HepG2 (cell line): ENCODE measurements at regions not wholly inside any gene's neighbourhood (a gene's known extent, or its start where the extent isn't known, plus 50 kb on each side); places are given as distances from the start of the nearest gene placed in this dataset.
"Not testable (repeated sequence)": the region's sequence is repeated elsewhere in the genome, so short reads cannot be mapped to it uniquely, and the experiment has no call there.

ENCODE experiments used
- ATAC-seq: fragments of 200-7000 bp; cut with Tn5 transposase; 3 replicates; pipeline ENCODE4 v1.9.1; 2020; ENCODE audit warnings: mild to moderate bottlenecking, moderate library complexity
- BruUV-seq: library from RNA; stranded (reverse); fragments of 400-500 nt; replicated peaks from 2 replicates; lab custom pipeline; 2021; lab: Mats Ljungman, UMichigan
- CTCF ChIA-PET: fragments of 300-600 bp; formaldehyde crosslinking; extraction: SDS; loops from one replicate; lab custom pipeline; 2021; ENCODE audit warnings: low total read pairs, inconsistent platforms, low intra/inter-chr PET ratio; lab: Yijun Ruan, JAX
- POLR2A ChIA-PET: fragments of 350-600 bp; sonication (Branson Sonifier 250); formaldehyde crosslinking; loops from one replicate; lab custom pipeline; 2020; ENCODE audit warnings: antibody characterized with exemption, inconsistent platforms; lab: Yijun Ruan, JAX
- DNase-seq: peaks from one replicate; pipeline ENCODE4 v3.0.0-alpha.2; 2015; ENCODE audit warnings: low spot score
- FAIRE-seq: peaks from 3 replicates; lab custom pipeline; 2011; peaks lifted over from hg19 to GRCh38; lab: Jason Lieb, UNC
- H2AFZ ChIP-seq: one replicate; pipeline ENCODE4 v1.6.1; 2011; ENCODE audit warnings: low read length, inconsistent platforms
- H3K27ac ChIP-seq: fragments of 300-600 bp; 3 replicates; pipeline ENCODE4 v1.8.0; 2011; ENCODE audit warnings: mixed run types, mild to moderate bottlenecking, mixed read lengths, low read length, inconsistent platforms; ENCODE audit not compliant: insufficient read depth; ENCODE audit errors: extremely low read length
- H3K27me3 ChIP-seq, 2 experiments: fragments of 200-600 bp in 1 of 2; 2 replicates in 1 of 2; 3 replicates in 1 of 2; pipeline versions ENCODE4 v1.6.0 to v1.8.0; 2011; ENCODE audit warnings: low read length in 2 of 2, mild to moderate bottlenecking in 2 of 2, moderate library complexity in 2 of 2, inconsistent platforms in 1 of 2; ENCODE audit not compliant: insufficient read depth in 2 of 2, control insufficient read depth in 1 of 2
- H3K36me3 ChIP-seq, 2 experiments: fragments of 200-600 bp in 1 of 2; replicated peaks in 1 of 2; 2 replicates in 1 of 2; 3 replicates in 1 of 2; pipeline versions ENCODE4 v1.5.1 to v1.8.0; 2011; ENCODE audit warnings: low read length in 2 of 2, inconsistent platforms in 1 of 2; ENCODE audit not compliant: insufficient read depth in 2 of 2, control insufficient read depth in 1 of 2
- H3K4me1 ChIP-seq: 2 replicates; pipeline ENCODE4 v1.5.1; 2012; ENCODE audit warnings: low read length, inconsistent platforms; ENCODE audit not compliant: insufficient read depth
- H3K4me2 ChIP-seq: 2 replicates; pipeline ENCODE4 v1.6.0; 2011; ENCODE audit warnings: low read depth, low read length, inconsistent platforms
- H3K4me3 ChIP-seq, 3 experiments: fragments of 200-600 bp in 1 of 3; sonication (generic), shearing (Covaris generic) in 1 of 3; replicated peaks in 1 of 3; 2 replicates each; pipeline ENCODE4 v1.5.1; 2011 to 2016; ENCODE audit warnings: low read length in 3 of 3, inconsistent platforms in 2 of 3, low read depth in 2 of 3, mild to moderate bottlenecking in 2 of 3, control low read depth in 1 of 3, mixed read lengths in 1 of 3; ENCODE audit not compliant: insufficient read depth in 1 of 3
- H3K79me2 ChIP-seq: one replicate; pipeline ENCODE4 v1.6.1; 2011; ENCODE audit warnings: low read length, inconsistent platforms; ENCODE audit not compliant: insufficient read depth
- H3K9ac ChIP-seq: 2 replicates; pipeline ENCODE4 v1.6.0; 2011; ENCODE audit warnings: mild to moderate bottlenecking, low read depth, low read length, inconsistent platforms; ENCODE audit not compliant: insufficient read depth
- H3K9me3 ChIP-seq: 2 replicates; pipeline ENCODE4 v1.5.1; 2012; ENCODE audit warnings: mild to moderate bottlenecking, low read length
- H4K20me1 ChIP-seq: 2 replicates; pipeline ENCODE4 v1.6.0; 2011; ENCODE audit warnings: inconsistent platforms, mild to moderate bottlenecking, low read length, moderate library complexity; ENCODE audit not compliant: insufficient read depth
- FOXC1 ChIP-seq: sonication (generic); formaldehyde crosslinking; IDR thresholded peaks from 2 replicates; pipeline ENCODE4 v1.8.0; 2022; ENCODE audit warnings: mild to moderate bottlenecking, missing genetic modification reagents, borderline replicate concordance
- HNRNPH1 ChIP-seq: fragments of 200-400 bp; formaldehyde crosslinking; optimal IDR thresholded peaks from 2 replicates; pipeline ENCODE3; 2017; ENCODE audit warnings: mild to moderate bottlenecking, low read depth, low read length
- KLF16 ChIP-seq, 2 experiments: sonication (generic) in 1 of 2; formaldehyde crosslinking in 1 of 2; IDR thresholded peaks; 2 replicates each; pipeline versions ENCODE4 v1.6.1 to v1.8.0; 2016 to 2023; ENCODE audit warnings: missing genetic modification reagents in 2 of 2, missing compliant biosample characterization in 1 of 2
- MIER2 ChIP-seq: IDR thresholded peaks from 2 replicates; pipeline ENCODE4 v1.6.1; 2016; ENCODE audit warnings: missing biosample characterization, missing genetic modification reagents
- REXO4 ChIP-seq: sonication (generic); formaldehyde crosslinking; IDR thresholded peaks from 2 replicates; pipeline ENCODE4 v1.8.0; 2022; ENCODE audit warnings: missing genetic modification reagents, mild to moderate bottlenecking, borderline replicate concordance
- TBX2 ChIP-seq: sonication (generic); formaldehyde crosslinking; IDR thresholded peaks from 2 replicates; pipeline ENCODE4 v1.5.0; 2020; ENCODE audit warnings: missing genetic modification reagents, mild to moderate bottlenecking, borderline replicate concordance
- WGBS: methylation state at CpG from one replicate; pipeline ENCODE4 v1.1.6; 2017; ENCODE audit warnings: low lambda C conversion rate; 5-methylcytosine and 5-hydroxymethylcytosine counted together
- in situ Hi-C: cut with HindIII; loops from 2 replicates; pipeline ENCODE4 v1.10.0; 2017; ENCODE audit warnings: low pct_unique_long_range_greater_than_20kb; ENCODE audit not compliant: extremely low pct_ligation_motif_present
- intact Hi-C: fragments of 100-400 bp; cut with micrococcal nuclease; formaldehyde crosslinking; loops from one replicate; pipeline ENCODE4 v1.10.0; 2022; ENCODE audit not compliant: unreplicated experiment

GRCh38 chr2:81363800-81364199 lies 1059.2 kb upstream of the LRRTM1 start:
- Histone ChIP-seq H3K36me3 (no peaks in the 10 kb centered on the region), H3K4me3 (no peak overlapping the region), H3K4me1 (no peaks in the 10 kb centered on the region), H3K27ac (no peak overlapping the region), H3K9me3 (peaks cover 67% of the 10 kb centered on the region), H3K79me2 (no peaks in the 10 kb centered on the region), H2AFZ (no peak overlapping the region), H4K20me1 (no peaks in the 10 kb centered on the region), H3K9ac (no peak overlapping the region), H3K4me2 (no peak overlapping the region), H3K27me3 (no peaks in the 10 kb centered on the region)
- ATAC-seq (no peak), FAIRE-seq (no peak), DNase-seq (no peak)
- intact Hi-C loops = no loop called here
- no TSS peak for BruUV-seq
- CTCF ChIA-PET = no interaction called here
- POLR2A ChIA-PET = no interaction called here
- no peak for TF ChIP-seq HNRNPH1
- no peak for TF ChIP-seq TBX2 (CRISPR knock-in tag)
- no peak for TF ChIP-seq MIER2 (CRISPR knock-in tag)
- TF ChIP-seq KLF16 (CRISPR knock-in tag; IDR thresholded peaks at IDR 0.05) = no peak
- TF ChIP-seq REXO4 (CRISPR knock-in tag) = no peak
- TF ChIP-seq FOXC1 (CRISPR knock-in tag) = no peak
- in situ Hi-C loops = no loop called here

- H3K4me2 ChIP-seq, H3K4me3 ChIP-seq, H3K9ac ChIP-seq, CTCF ChIA-PET, in situ Hi-C loops, H3K27ac ChIP-seq, intact Hi-C loops, H4K20me1 ChIP-seq, POLR2A ChIA-PET, ATAC-seq, FAIRE-seq, BruUV-seq, H3K79me2 ChIP-seq, H3K27me3 ChIP-seq, DNase-seq, H2AFZ ChIP-seq, H3K4me1 ChIP-seq, H3K36me3 ChIP-seq: not testable (repeated sequence)
- H3K9me3 ChIP-seq = peaks cover 65% of the 10 kb centered on the region
- WGBS = 21% methylated on average over 10 of the region's 11 CpGs
These were observed 1057.9 kb upstream of the LRRTM1 start for GRCh38 chr2:81362468-81362867.
